GM19023 (cell line): ENCODE measurements at regions not wholly inside any gene's neighbourhood (a gene's known extent, or its start where the extent isn't known, plus 50 kb on each side); places are given as distances from the start of the nearest gene placed in this dataset.

ENCODE experiments used
- ATAC-seq: cut with Tn5 transposase; IDR thresholded peaks from one replicate; pipeline ENCODE4 v1.9.1; 2021; ENCODE audit warnings: mild to moderate bottlenecking, moderate library complexity; ENCODE audit not compliant: unreplicated experiment

DNA sequence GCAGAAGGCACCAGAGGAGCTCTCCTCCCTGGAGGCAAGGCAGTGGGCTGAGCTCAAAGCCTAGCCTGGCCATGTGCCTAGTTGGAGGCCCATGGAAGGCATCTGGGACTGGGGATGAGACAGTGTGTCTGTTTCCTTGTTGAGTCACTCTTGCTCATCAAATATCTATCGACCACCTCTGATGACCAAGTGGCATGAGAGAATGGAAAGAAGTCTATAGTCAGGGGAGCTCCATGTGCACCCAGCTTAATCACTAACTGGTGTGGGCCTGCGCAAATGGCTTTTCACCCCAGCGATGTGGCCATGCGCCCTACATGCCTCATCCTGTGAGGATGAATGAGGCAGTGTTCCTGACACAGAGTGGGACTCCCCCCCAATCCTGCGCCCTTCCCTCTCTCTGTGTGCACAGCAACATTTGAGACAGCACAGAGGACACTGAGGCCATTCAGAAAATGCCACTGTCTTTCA lies 229.9 kb downstream of the RPS24 start:
- ATAC-seq = no peak

GRCh38 chr10:78264361-78264760 lies 230.7 kb downstream of the RPS24 start:
- no peak for ATAC-seq

DNA sequence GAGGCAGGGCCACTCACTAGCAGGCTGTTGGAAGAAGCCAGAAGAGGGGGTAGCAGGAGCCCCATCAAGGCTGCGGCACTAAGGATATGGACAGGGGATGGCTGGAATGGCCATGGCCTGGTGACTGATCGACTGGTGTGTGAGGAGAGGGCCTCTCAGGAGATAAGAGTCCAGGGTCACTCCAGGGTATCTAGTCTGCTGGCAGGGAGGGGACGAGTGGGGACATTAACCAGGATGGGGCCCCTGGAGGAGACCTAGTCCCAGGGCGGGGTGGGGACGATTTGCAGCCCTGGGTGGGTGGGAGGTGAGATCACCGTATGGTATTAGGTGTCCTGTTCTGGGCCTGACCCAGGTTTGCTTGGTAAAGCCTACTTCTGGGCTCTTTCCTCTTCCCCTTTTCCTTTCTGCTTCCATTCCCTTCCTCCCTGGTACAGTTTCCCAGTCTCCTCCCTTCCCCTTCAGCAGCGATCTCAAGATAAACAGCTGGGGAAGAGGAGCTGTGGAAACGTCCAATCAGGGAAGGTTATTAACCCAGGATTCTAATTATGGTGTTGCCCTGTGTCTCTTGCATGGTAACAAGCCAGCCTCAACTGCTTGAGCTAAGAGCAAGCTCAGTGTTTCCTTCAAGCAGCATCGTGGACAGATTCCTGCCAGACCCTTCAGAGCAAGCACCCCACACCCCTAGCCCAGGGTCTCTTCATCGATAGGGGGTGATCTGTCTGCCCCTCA lies 233.2 kb downstream of the RPS24 start:
- no peak for ATAC-seq

DNA sequence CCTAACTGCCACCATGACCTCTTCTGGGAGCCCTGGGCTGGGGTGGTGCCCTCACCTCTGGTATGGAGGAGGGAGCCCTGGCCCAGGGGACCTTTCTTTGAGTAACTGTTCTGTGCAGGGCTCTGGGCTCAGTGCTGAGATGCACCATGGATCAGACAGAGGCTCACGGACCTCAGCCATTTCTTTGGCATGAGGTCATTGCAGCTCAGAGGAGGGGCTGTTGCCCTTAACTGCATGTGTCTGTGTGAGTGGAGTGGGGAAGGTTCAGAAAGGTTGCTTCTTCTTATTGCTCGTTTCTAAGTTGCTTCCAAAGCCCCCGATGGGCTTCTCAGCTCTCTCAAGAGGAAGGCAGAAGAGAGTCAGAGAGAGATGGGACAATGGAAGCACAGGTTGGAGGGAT lies 233.9 kb downstream of the RPS24 start:
- no peak for ATAC-seq

DNA sequence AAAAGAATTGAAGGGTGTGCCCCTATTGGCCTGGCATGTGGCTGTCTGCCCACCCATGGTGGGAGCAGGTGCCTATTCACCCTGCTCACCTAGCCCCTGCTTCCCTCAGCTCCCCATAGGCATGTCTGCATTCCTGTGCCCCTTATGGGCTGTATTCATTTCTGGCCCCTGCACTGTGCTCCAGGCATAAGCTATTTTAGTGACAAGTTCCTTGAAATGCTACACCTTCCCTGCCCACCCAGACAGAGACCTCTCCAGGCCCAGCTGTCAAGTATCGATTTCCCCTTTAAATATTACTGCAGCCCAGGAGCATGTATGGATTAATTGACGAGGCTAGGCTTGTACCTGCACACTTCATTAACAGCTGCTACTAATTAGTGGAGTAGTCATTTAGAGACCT lies 235.4 kb downstream of the RPS24 start:
- no peak for ATAC-seq

DNA sequence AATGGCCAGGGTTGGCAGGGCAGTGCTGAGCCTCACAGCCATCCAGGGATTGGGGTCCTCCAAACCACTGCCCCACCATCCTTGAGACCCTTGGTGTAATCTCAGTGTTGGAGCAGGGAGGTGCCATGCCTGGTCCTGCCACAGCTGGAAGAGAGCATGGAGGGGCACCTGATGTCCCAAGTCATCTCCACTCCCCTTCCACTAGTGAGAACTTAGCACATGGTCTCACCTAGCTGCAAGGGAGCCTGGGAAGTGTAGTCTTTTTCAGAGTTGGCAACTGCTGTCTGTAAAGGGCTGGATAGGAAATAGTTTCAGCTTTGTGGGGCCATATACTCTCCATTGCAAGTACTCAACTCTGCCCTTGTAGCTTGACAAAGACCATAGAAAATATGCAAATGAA lies 238.7 kb downstream of the RPS24 start:
- no peak for ATAC-seq

DNA sequence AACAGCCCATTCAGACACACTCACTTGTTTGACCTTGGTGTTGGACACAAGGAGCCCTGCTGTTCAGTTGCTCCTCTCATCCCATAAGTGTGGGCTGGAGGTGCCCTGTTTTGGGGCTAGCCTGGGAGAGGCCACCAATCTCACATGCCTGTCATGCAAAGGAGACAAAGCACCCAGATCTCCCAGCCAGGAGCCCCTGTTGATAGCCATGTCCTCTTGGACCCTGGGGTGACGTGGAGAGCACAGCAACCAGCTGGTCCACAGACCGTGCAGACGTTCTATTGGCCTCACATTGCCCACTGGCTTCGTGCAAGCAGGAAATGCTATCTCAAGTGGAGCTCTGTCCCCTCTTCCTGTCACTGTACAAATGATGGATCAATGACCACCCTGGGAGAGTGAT lies 240.8 kb downstream of the RPS24 start:
- no peak for ATAC-seq

GRCh38 chr10:78276139-78276538 lies 242.5 kb downstream of the RPS24 start:
- ATAC-seq = no peak

- ATAC-seq = no peak
Observed at GRCh38 chr10:78277314-78278057, 243.8 kb downstream of the RPS24 start.

- ATAC-seq = no peak
Observed at GRCh38 chr10:78278058-78278404, 244.4 kb downstream of the RPS24 start.

DNA sequence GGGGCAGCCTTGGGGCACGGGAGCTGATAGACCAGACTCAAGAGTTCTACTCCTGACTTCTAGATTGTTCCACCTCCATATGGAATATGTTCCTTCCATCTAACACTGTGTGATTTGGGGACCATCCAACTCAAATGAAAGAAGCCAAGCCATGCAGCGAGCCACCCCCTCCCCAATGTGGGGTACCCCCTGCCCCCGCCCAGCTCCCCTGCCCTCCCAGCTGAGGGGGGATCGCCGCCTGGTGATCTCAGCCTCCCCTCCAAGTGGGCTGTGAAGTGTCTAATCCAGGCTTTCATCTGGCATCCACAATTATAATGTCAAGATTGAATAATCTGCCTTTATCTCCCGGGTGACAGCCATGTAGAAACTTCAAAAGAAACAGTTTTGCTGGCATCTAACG lies 246.1 kb downstream of the RPS24 start:
- ATAC-seq = no peak

GRCh38 chr10:78280604-78281003 lies 246.9 kb downstream of the RPS24 start:
- ATAC-seq = no peak

DNA sequence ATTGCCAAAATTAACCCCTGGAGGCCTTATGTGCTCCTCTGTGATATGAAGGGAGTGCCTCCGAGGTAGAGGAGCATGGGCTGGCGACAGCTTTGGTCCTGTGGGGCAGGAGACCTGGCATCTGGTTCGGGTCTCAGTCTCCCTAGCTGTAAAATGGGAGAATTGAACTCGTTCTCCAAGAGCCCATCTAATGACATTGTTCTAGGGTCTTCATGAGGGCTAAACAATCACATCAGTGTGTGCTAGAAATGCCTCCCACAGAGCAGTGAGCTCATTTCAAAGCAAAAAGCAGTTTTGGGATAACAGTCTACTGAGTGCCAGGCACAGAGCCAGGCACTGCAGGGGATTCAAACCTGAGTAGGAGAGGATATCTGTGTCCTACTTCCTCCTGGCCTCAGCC lies 248.0 kb downstream of the RPS24 start:
- ATAC-seq = no peak

DNA sequence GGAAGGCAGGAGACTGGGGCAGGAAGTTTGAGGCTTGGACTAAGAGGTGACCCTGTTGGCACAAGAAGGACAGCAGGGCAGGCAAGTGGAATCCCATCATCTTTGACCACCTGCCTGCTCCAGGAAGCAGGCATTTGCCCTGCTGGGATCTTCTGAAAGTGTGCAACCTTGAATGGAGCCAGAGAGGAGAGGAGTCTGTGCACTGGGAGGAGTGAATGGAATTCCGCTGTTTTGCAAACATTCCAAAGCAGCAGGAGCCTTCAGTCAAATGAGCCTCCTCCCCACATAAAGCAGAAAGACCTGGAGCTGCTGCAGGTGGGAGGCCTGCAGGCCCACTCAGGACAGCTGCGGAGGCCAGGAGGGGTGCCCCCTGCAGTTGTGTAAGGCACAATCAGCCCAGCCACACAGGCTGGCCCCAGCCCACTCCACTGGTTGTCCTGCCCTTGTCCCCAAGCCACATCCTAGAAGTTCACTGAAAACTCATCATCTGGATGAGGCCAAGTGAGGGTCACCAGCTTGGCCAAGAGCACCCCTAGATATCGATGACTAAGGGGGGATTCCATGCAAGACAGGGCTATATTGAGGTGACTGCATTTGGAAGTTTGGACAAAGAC lies 249.5 kb downstream of the RPS24 start:
- no peak for ATAC-seq

- no peak for ATAC-seq
Observed at GRCh38 chr10:78284381-78284780, 250.7 kb downstream of the RPS24 start.

- no peak for ATAC-seq
Observed at GRCh38 chr10:78285226-78285625, 251.6 kb downstream of the RPS24 start.

- no peak for ATAC-seq
Observed at GRCh38 chr10:78286186-78286585, 252.5 kb downstream of the RPS24 start.

- ATAC-seq = no peak
Observed at GRCh38 chr10:78286668-78287067, 253.0 kb downstream of the RPS24 start.

GRCh38 chr10:78287618-78288017 lies 254.0 kb downstream of the RPS24 start:
- no peak for ATAC-seq

DNA sequence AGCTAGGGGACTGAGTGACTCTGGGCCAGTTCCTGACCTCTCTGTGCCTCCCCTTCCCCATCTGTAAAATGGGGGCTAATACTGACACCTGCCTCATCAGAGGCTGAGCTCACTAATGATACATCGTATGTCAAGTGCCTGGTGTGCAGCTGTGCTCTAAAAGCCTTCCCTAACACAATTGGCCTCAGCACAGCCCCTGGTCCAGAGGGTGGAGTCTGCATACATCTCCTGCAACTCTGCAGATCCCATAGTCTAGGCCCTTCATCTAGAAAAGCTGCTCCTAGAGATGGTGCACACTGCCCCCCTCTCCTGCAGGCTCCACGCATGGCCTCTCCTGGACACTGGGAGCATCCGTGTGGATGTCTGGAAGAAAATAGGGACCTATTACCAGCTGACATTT lies 255.0 kb downstream of the RPS24 start:
- no peak for ATAC-seq

DNA sequence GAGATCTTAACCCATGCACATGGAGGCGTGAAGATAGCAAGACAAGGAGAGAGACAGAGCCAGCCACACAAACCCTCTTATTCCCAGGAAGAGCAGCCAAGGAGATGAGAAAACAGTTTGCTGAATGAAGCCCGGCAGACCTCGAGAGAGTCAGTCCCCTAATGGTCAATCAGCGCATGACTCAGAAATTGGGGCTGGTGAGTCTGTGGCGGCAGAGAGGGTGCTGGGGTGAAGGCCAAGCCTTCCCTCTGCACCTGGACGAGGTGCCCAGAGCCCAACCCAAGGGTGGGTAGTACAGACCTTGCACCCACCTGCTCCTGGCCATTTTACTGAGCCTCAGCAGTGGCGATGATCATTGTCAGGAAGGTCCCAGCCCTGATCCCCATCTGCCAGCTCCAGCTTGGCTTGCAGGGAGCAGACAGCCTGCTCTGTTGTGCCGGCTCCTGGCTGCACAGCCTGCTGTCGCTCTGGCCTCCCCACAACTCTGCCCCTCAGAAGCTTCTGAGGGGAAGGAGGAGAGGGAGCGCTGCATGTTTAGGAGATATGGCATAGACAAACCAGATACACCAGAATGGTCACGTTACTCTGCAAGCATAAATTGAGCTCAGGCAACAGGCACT lies 256.6 kb downstream of the RPS24 start:
- ATAC-seq = no peak

- no peak for ATAC-seq
Observed at GRCh38 chr10:78291722-78292121, 258.1 kb downstream of the RPS24 start.
